ENCODE measurements at regions not wholly inside any gene's neighbourhood (a gene's known extent, or its start where the extent isn't known, plus 50 kb on each side); places are given as distances from the start of the nearest gene placed in this dataset.
"Not testable (repeated sequence)": the region's sequence is repeated elsewhere in the genome, so short reads cannot be mapped to it uniquely, and the experiment has no call there.

DNA sequence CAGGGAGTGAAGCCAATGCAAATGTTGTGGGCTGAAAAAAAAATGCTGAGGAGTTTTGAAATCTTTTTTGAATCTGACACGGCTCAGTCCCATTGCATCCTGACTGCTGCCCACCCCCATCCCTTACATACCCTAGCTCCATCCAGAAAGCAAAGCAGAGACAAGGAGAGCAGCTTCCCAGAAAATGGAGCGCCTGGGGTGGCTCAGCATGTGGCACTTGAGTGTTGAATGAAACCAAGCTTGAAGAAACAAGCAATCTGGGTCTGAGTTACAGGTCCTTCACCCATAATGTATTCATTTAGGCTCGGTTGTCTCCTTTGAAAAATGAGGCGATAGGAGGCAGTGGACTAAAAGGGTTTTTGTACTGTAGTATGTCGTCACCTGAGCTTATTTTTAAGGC is 244.2 kb upstream of the ACVR2A start:
- DNase-seq, result no peak

GRCh38 chr2:147600223-147600622 is 244.6 kb upstream of the ACVR2A start:
- no peak for DNase-seq

DNA sequence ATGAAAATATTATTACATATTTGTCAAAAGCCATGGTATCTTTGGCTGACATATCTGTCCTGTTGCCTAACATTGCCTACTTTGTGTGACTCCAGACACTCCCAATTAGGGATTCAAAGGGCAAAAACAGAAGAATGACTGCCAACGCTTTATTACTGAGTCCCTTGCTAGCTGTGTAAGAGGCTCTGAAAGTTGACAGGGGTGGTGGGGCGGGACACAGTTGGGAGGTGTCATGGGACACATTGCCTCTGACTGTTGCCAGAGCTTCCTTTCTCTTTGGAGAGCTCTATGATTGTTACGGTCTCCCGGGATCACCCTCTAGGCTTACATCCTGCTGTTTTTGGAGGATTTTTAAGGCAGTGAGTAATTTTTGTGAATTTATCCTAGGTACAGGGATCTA is 249.6 kb upstream of the ACVR2A start:
- DNase-seq, result no peak

DNA sequence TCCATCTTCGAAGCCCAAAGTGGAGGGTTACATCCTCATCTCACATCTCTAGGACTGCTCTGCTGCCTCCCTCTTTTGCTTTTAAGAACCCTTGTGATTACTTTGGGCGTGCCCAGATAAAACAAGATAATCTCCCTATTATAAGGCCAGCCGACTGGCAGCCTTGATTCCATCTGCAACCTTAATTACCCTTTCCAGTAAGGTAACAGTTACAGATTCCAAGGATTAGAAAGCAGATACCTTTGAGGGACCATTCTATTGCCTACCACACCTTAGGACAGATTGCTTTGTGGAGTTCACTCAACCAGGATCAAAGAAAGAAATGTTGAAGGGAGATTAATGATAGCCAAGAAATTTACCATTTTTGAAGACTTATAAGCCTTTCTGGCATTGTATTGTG is 250.8 kb upstream of the ACVR2A start:
- DNase-seq, result no peak

DNA sequence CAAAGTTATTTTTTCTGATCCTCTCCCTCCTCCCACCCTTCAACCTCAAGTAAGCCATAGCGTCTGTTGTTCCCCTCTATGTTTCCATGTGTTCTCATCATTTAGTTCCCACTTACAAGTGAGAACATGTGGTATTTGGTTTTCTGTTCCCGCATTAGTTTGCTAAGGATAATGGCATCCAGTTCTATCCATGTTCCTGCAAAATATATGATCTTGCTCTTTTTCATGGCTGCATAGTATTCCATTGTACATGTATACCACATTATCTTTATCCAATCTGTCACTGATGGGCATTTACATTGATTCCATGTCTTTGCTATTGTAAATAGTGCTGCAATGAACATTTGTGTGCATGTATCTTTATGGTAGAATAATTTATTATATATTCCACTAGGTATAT is 252.0 kb upstream of the ACVR2A start:
- not testable (repeated sequence) for DNase-seq

DNA sequence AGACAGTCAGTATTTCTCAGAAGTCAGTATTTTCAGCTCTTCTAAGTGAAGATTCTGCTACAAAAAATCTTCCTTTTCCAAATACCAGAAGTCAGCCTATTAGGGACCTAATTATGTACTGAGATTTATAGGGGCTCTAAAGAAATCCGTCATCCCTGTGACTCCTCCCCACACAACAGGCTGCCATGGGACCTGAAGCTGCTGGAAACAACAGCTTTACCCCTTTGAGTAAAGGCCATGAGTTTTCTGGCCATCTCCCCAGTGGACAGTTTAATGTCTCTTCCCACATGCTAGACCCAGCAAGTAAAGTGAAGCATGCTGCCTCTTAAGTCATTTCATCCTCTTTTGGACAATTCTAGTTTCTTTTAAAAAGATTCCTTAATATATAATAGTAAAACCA is 255.7 kb upstream of the ACVR2A start:
- DNase-seq, result no peak

GRCh38 chr2:147588191-147588590 is 256.6 kb upstream of the ACVR2A start:
- no peak for DNase-seq

DNA sequence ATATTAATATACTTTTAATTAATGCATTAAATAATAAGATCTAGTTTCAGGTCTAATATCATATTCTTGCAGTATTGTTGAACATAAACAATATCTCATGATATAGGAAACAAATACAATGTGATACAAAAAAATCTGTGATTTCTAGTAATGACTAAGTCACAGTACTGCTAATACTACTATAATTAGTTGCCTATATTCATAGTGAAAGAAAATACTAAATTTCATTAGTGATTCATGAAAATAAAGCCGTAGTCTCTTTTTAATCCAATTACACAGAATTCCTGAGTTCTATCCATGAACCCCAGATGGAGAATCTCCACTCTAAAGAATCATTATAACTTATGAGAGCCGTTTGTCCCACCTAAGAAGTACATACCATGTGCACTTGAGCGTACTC is 266.3 kb upstream of the ACVR2A start:
- no peak for DNase-seq

GRCh38 chr2:147577998-147578380 is 266.8 kb upstream of the ACVR2A start:
- DNase-seq, result no peak

DNA sequence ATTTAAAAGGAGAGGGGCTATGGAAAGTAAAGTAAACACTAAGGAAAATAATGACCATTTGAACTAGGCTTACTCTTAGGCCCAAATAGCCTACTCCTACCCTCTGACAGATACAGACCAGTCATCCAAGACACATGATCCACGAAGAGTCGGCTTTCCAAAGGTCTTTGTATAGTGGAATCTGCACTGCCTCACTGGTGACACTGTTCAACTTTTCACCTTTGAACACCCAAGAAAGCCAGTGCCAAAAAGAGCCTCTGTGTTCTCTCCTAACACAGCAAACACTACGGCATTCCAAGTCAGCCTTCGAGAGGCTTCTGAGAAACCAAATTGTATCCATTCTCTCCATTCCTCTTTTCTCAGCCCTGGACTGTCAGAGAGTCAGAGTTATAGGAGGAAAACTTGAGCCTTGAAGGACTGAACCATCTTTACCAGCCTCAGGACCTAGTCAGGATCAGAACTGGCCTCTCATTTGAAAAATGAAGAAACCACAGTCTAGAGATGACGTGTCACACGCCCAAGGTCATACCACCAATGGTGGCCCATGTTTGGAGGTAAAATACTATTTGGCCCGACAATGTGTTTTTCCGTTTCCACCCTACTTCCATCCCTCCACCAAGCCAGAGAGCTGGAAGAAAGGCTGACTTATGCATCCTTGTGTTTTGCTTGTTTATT is 267.4 kb upstream of the ACVR2A start:
- no peak for DNase-seq

- no peak for DNase-seq
Observed at GRCh38 chr2:147575106-147575505, 269.7 kb upstream of the ACVR2A start.

DNA sequence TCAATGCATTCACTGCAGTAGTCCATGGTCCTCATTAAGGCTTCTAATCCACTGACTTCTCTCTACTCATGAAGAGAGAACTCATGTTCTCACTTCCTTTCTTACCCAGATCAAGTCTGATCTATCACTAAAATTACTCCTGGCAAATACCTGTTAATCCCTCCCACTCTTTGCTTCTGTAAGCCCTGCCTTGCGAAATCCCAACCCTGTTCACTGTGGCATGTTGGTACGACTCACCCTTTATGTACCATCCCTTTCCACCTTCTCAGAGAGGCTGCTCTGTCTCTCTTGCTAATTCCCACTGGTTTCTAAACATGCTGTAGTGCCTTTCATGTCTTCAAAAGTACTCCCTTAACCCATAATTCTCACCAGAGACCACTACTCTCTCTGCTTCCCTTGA is 272.2 kb upstream of the ACVR2A start:
- no peak for DNase-seq

- DNase-seq, result no peak
Observed at GRCh38 chr2:147569426-147569825, 275.4 kb upstream of the ACVR2A start.

GRCh38 chr2:147568109-147568508 is 276.7 kb upstream of the ACVR2A start:
- DNase-seq, result no peak

- no peak for DNase-seq
Observed at GRCh38 chr2:147567136-147567535, 277.7 kb upstream of the ACVR2A start.

DNA sequence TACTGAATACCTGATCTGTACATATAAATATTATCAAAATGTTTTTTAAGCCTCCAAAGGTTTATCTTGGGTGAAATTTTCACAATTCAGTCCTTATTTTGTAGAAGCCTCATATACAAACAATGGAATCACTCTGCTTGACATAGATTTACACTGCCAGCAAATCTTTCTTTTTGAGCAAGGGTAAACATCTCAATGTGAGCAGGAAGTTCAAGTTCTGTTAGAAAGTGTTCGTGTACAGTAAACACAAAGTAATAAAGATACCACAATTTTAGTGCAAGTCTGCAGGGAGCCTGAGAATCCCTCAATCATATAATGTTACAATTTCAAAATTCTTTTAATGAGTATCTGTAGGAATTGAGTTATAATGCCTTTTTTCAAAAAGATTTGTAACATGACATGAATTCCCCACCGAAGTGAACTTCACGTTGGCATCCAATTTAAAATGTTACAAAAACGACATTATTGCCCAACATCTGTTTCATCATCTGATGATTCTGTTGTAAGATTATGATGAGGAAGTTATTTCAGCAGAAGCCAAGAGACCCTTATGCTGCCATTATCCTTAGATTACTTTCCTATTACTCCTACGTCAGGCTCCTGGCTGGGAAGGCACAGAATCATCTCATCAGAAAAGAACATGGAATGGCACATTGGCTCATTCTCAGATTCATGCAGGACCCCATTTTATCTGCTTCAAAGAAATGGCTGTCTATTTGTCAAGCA is 283.9 kb upstream of the ACVR2A start:
- DNase-seq, result no peak

DNA sequence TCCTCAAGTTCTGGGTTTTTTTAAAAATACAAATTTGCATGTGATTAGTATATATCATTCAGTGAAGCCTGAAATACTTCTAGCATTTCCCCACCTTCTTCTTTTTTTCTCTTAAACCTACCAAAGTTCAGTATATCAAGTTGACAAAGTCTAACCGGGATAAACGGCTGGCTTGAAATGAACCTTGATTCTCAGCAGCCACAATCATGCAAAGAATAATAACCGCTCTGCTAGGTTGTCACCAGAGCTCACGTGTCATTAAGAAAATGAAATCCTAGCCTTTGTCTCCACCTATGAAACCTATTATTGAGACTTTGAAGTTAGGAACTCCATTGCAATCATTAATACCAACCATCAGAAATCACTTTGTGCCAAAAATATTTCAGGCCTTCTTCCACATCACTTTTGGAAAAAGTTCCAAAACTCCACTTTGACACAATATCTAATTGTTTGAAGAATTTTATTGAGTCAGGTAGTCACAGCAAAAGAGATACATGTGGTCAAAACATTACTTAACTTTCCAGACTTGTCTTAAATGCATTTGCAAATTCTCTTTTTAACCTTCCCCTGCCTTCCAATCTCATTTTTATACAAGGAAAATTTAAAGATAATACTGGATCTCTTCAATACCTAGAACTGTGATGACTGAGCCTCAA is 285.6 kb upstream of the ACVR2A start:
- no peak for DNase-seq

- no peak for DNase-seq
Observed at GRCh38 chr2:147558620-147559019, 286.2 kb upstream of the ACVR2A start.

- DNase-seq, result no peak
Observed at GRCh38 chr2:147554521-147555107, 290.2 kb upstream of the ACVR2A start.

DNA sequence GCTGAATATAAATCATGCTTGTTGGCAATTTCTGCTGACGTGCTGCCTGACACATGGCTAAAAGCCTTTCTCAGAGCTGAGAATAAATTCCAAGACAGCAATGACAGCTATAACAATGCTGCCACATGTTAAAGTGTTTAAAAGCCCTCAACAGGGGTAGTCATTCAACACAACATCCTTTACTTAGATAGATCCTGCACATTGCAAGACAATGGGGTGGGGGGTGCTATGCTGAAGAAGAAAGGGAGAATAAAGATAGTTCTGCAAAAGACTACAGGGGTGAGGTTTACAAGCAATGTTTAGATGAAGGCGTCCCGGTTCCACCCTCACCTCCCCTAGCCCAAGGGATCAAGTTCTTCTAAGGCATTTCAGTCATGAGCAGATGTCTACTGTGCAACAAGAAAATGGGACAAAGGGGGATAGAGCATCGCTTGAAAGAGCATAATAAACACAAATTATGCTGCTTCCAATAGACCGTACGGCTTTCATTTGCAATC is 291.0 kb upstream of the ACVR2A start:
- DNase-seq, result no peak

- no peak for DNase-seq
Observed at GRCh38 chr2:147550995-147551731, 293.7 kb upstream of the ACVR2A start.

GRCh38 chr2:147549054-147549453 is 295.8 kb upstream of the ACVR2A start:
- DNase-seq, result no peak

DNA sequence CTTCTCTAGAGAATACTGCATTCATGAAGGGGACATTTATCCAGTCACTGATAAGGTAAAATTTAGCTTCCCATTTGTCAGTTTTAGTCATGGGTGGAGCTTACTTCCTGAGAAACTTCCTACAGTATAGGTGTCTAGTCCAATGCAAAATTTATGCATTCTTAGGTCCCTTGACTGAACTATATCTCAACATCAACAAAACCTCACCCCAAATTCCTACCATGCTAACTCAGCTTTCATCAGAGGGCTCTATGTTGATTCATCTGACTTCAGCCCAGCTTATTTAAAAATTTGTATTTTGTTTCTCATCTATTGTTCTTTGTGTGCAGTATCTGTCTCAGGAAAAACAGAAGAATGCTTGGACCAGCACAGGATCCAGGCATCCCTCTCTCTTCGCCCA is 296.4 kb upstream of the ACVR2A start:
- DNase-seq, result no peak
